Right renal cortex interstitium (tissue), 3 donors: ENCODE measurements at regions not wholly inside any gene's neighbourhood (a gene's known extent, or its start where the extent isn't known, plus 50 kb on each side); places are given as distances from the start of the nearest gene placed in this dataset.

Experiments used
- DNase-seq, 3 donors: peaks; one replicate each; pipeline ENCODE4 v3.0.0-alpha.2; 2013; ENCODE audit warnings: low read depth in 3 of 3, low spot score in 2 of 3

- DNase-seq: no peak
Measured at GRCh38 chr11:27195837-27196202, 155.2 kb downstream of the BBOX1 start.

- no peak for DNase-seq
Measured at GRCh38 chr11:27194976-27195375, 154.4 kb downstream of the BBOX1 start.

- DNase-seq: no peak
Measured at GRCh38 chr11:27193434-27194225, 153.0 kb downstream of the BBOX1 start.

GRCh38 chr11:27192184-27192583 is 151.6 kb downstream of the BBOX1 start:
- no peak for DNase-seq

GRCh38 chr11:27191639-27192038 is 151.0 kb downstream of the BBOX1 start:
- DNase-seq: no peak

GRCh38 chr11:27188696-27189095 is 148.1 kb downstream of the BBOX1 start:
- DNase-seq: no peak

- no peak for DNase-seq
Measured at GRCh38 chr11:27187848-27188621, 147.4 kb downstream of the BBOX1 start.

GRCh38 chr11:27187075-27187847 is 146.6 kb downstream of the BBOX1 start:
- no peak for DNase-seq

GRCh38 chr11:27186580-27186979 is 146.0 kb downstream of the BBOX1 start:
- no peak for DNase-seq

GRCh38 chr11:27184458-27185312 is 144.1 kb downstream of the BBOX1 start:
- DNase-seq: no peak

GRCh38 chr11:27183672-27184457 is 143.2 kb downstream of the BBOX1 start:
- DNase-seq: peak; percentile 50 to 61 (median 57)

- no peak for DNase-seq
Measured at GRCh38 chr11:27179334-27179733, 138.7 kb downstream of the BBOX1 start.

GRCh38 chr11:27178859-27179258 is 138.2 kb downstream of the BBOX1 start:
- DNase-seq: no peak
